Liver (tissue), 3 donors: ENCODE measurements at regions not wholly inside any gene's neighbourhood (a gene's known extent, or its start where the extent isn't known, plus 50 kb on each side); places are given as distances from the start of the nearest gene placed in this dataset.

Experiments
- CTCF ChIP-seq: fragments of 150-350 bp; IDR thresholded peaks from 2 replicates; pipeline ENCODE4 v1.5.1; 2017; ENCODE audit warnings: improper control_type of control experiment, low read depth, low read length; ENCODE audit not compliant: missing input control
- EGR1 ChIP-seq, 2 donors: IDR thresholded peaks; 2 replicates each; pipeline ENCODE4 v1.6.1; 2016 to 2018; ENCODE audit warnings: antibody characterized with exemption in 2 of 2, low read depth in 2 of 2
- MAX ChIP-seq: IDR thresholded peaks from 2 replicates; pipeline ENCODE4 v1.6.1; 2016; ENCODE audit warnings: antibody characterized with exemption
- NR2F2 ChIP-seq: IDR thresholded peaks from 2 replicates; pipeline ENCODE4 v1.6.1; 2016; ENCODE audit warnings: antibody characterized with exemption
- REST ChIP-seq: IDR thresholded peaks from 2 replicates; pipeline ENCODE4 v1.6.1; 2016; ENCODE audit warnings: antibody characterized with exemption, mild to moderate bottlenecking
- SP1 ChIP-seq: IDR thresholded peaks from 2 replicates; pipeline ENCODE4 v1.6.1; 2018; ENCODE audit warnings: antibody characterized with exemption, mild to moderate bottlenecking
- TAF1 ChIP-seq: conservative IDR thresholded peaks from 2 replicates; pipeline ENCODE4 v1.6.1; 2016; ENCODE audit warnings: antibody characterized with exemption, mild to moderate bottlenecking
- ZBTB33 ChIP-seq: IDR thresholded peaks from 2 replicates; pipeline ENCODE4 v1.6.1; 2016; ENCODE audit warnings: antibody characterized with exemption
- donor health status: healthy.
- donor health status: healthy.

GRCh38 chr4:135267148-135267865 is 1065.7 kb upstream of the PABPC4L start:
- TF ChIP-seq CTCF (no peak), NR2F2 (no peak), MAX (no peak), TAF1 (no peak), ZBTB33 (no peak), REST (no peak), SP1 (no peak), EGR1 (IDR thresholded peaks at IDR 0.05; ENCODE audit: low read depth in 2 of 2) (no peak)
